IMR-90 (cell line): ENCODE measurements at regions not wholly inside any gene's neighbourhood (a gene's known extent, or its start where the extent isn't known, plus 50 kb on each side); places are given as distances from the start of the nearest gene placed in this dataset.

Experiments
- CEBPB ChIP-seq: IDR thresholded peaks from 2 replicates; pipeline ENCODE4 v1.6.1; 2012; ENCODE audit warnings: low read depth, low read length, improper control_type of control experiment
- CTCF ChIP-seq: conservative IDR thresholded peaks from 2 replicates; pipeline ENCODE4 v1.5.1; 2012; ENCODE audit warnings: mild to moderate bottlenecking, low read depth, low read length, improper control_type of control experiment
- MAZ ChIP-seq: IDR thresholded peaks from 2 replicates; pipeline ENCODE4 v1.6.1; 2012; ENCODE audit warnings: low read depth, mild to moderate bottlenecking, low read length, improper control_type of control experiment, moderate library complexity, borderline replicate concordance
- POLR2A ChIP-seq: IDR thresholded peaks from 2 replicates; pipeline ENCODE4 v1.6.1; 2012; ENCODE audit warnings: mild to moderate bottlenecking, low read depth, low read length
- SMC3 ChIP-seq: fragments of 150-350 bp; IDR thresholded peaks from 2 replicates; pipeline ENCODE4 v1.6.1; 2016; ENCODE audit warnings: low read depth, mild to moderate bottlenecking, antibody characterized with exemption, low read length, moderate library complexity

- TF ChIP-seq SMC3 (no peak), CTCF (no peak), POLR2A (no peak), MAZ (no peak), CEBPB (no peak)
Observed at GRCh38 chr13:59463023-59463422, 700.7 kb downstream of the DIAPH3 start.
